ENCODE measurements at regions not wholly inside any gene's neighbourhood (a gene's known extent, or its start where the extent isn't known, plus 50 kb on each side); places are given as distances from the start of the nearest gene placed in this dataset.

- TF ChIP-seq ZNF891 (CRISPR knock-in tag; IDR thresholded peaks at IDR 0.05) (no peak), ZNF225 (CRISPR knock-in tag; IDR thresholded peaks at IDR 0.05) (no peak)
Observed at GRCh38 chr22:49576241-49577141, 251.2 kb downstream of the BRD1 start.

Data from HepG2 (cell line).